DOHH2 (cell line): ENCODE measurements at regions not wholly inside any gene's neighbourhood (a gene's known extent, or its start where the extent isn't known, plus 50 kb on each side); places are given as distances from the start of the nearest gene placed in this dataset.

Experiments used
- EZH2phosphoT487 ChIP-seq: fragments of 200-600 bp; sonication (generic); IDR thresholded peaks from 2 replicates; pipeline ENCODE4 v1.6.1; 2017; ENCODE audit warnings: borderline replicate concordance, mild to moderate bottlenecking, antibody characterized with exemption, low read length, moderate library complexity, mixed read lengths
- TF ChIP-seq, protein P1 (sequence below): fragments of 200-600 bp; sonication (generic); IDR thresholded peaks from one replicate; pipeline ENCODE4 v1.5.1; 2014; ENCODE audit warnings: antibody characterized with exemption, mild to moderate bottlenecking, low read depth, low read length; ENCODE audit not compliant: poor library complexity, severe bottlenecking

DNA sequence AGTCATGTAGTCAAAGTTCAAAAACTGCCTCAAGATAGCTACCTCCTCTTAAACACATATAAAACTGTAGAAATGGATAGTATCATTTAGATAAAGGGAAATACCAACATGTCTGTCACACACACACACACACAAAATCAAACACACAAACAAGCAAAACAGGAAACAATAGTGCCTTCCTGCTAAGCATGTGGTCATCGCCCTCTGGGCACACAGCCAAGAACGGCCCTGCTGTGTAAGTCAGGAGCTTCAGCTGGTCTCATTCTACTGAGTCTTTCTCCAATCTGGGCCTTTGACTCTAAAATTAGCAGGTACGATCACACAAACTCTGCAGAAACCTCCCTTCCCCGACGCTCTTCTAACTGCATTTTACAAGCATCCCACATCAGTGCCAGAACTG, 272.2 kb upstream of the CHRNA7 start:
- TF ChIP-seq EZH2phosphoT487 = no peak
- TF ChIP-seq, protein P1, sequence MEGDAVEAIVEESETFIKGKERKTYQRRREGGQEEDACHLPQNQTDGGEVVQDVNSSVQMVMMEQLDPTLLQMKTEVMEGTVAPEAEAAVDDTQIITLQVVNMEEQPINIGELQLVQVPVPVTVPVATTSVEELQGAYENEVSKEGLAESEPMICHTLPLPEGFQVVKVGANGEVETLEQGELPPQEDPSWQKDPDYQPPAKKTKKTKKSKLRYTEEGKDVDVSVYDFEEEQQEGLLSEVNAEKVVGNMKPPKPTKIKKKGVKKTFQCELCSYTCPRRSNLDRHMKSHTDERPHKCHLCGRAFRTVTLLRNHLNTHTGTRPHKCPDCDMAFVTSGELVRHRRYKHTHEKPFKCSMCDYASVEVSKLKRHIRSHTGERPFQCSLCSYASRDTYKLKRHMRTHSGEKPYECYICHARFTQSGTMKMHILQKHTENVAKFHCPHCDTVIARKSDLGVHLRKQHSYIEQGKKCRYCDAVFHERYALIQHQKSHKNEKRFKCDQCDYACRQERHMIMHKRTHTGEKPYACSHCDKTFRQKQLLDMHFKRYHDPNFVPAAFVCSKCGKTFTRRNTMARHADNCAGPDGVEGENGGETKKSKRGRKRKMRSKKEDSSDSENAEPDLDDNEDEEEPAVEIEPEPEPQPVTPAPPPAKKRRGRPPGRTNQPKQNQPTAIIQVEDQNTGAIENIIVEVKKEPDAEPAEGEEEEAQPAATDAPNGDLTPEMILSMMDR = no peak
